Stomach (tissue), 8 donors: ENCODE measurements at regions not wholly inside any gene's neighbourhood (a gene's known extent, or its start where the extent isn't known, plus 50 kb on each side); places are given as distances from the start of the nearest gene placed in this dataset.

Source experiments
- DNase-seq, 2 donors: peaks; one replicate each; pipeline versions ENCODE4 v3.0.0 to v3.0.0-alpha.2; 2013 to 2019
- H3K27ac ChIP-seq, 5 donors: fragments of 200-600 bp in 4 of 5; sonication (generic) in 4 of 5; one replicate each; pipeline ENCODE4 v1.5.1; 2013 to 2019; ENCODE audit warnings: mild to moderate bottlenecking in 1 of 5, moderate library complexity in 1 of 5
- H3K27me3 ChIP-seq, 3 donors: fragments of 200-600 bp; sonication (generic); one replicate each; pipeline ENCODE4 v1.5.1; 2017 to 2019; ENCODE audit warnings: mixed run types in 1 of 3
- H3K36me3 ChIP-seq, 4 donors: fragments of 200-600 bp; sonication (generic); 1 replicate in 3 of 4; 2 replicates in 1 of 4; pipeline ENCODE4 v1.5.1; 2016 to 2019
- H3K4me1 ChIP-seq, 4 donors: fragments of 200-600 bp; sonication (generic); one replicate each; pipeline ENCODE4 v1.5.1; 2016 to 2019
- H3K4me3 ChIP-seq, 4 donors: fragments of 200-600 bp; sonication (generic) in 3 of 4; one replicate each; pipeline ENCODE4 v1.5.1; 2016 to 2019; ENCODE audit warnings: mild to moderate bottlenecking in 1 of 4
- H3K9me3 ChIP-seq, 4 donors: fragments of 200-600 bp; sonication (generic); one replicate each; pipeline ENCODE4 v1.5.1; 2016 to 2019
- EP300 ChIP-seq: sonication (generic); formaldehyde crosslinking; IDR thresholded peaks from one replicate; pipeline ENCODE4 v1.6.1; 2017; ENCODE audit warnings: antibody characterized with exemption
- POLR2A ChIP-seq, 4 donors: fragments of 450-650 bp; IDR thresholded peaks; one replicate each; pipeline ENCODE4 v1.6.1; 2016; ENCODE audit warnings: antibody characterized with exemption in 4 of 4, control low read depth in 2 of 4, mild to moderate bottlenecking in 1 of 4, moderate library complexity in 1 of 4
- POLR2AphosphoS5 ChIP-seq, 3 donors: sonication (generic); formaldehyde crosslinking; IDR thresholded peaks; one replicate each; pipeline ENCODE4 v1.6.1; 2016; ENCODE audit warnings: antibody characterized with exemption in 3 of 3
- WGBS, 5 donors: extraction: QIAGEN DNeasy Blood & Tissue Kit in 3 of 5; methylation state at CpG; one replicate each; pipeline versions ENCODE4 v1.1.5 to v1.1.7; 2013 to 2018; 5-methylcytosine and 5-hydroxymethylcytosine counted together
- intact Hi-C: fragments of 100-400 bp; cut with DNase I; formaldehyde crosslinking; loops from one replicate; pipeline ENCODE4 v1.15.1; 2023; ENCODE audit warnings: low total_unique reads
- TF ChIP-seq, protein P1 (sequence below), 7 experiments: fragments of 450-650 bp in 4 of 7; fragments of 200-600 bp in 3 of 7; sonication (generic) in 3 of 7; IDR thresholded peaks; one replicate each; pipeline ENCODE4 v1.5.1; 2016 to 2019; ENCODE audit warnings: antibody characterized with exemption in 7 of 7, control low read depth in 2 of 7, mild to moderate bottlenecking in 1 of 7
- donor health status: healthy with polysubstance abuse.
- donor health status: Bipolar disorder and iron deficiency.
- donor health status: healthy.

DNA sequence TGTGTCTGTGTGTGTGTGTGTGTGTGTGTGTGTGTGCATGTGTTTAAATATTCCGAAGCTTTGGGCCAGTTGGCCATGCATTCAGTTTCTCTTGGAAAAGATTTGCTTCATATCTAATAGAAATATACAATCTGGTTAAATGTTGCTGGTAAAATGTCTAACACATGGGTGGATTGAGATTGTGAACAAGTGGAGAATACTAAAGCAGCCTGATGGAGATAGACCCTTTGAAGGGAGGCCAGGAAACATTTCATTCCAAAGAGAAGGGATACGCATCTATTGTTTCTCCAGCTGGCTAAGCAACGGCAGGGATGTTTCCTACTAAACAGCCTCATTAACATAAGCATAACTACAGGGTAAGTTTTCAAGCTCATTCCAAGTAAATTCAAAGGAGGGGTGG, 257.5 kb upstream of the PTBP2 start:
- no peaks in the 10 kb centered on the region for H3K27me3 ChIP-seq
- H3K4me3 ChIP-seq = no peak overlapping the region
- no peaks in the 10 kb centered on the region for H3K9me3 ChIP-seq
- WGBS, 5 donors = 62 to 76% (median 72%) methylated on average over 3 of the region's 3 CpGs
- TF ChIP-seq POLR2A (IDR thresholded peaks at IDR 0.05) (no peak), POLR2AphosphoS5 (IDR thresholded peaks at IDR 0.05) (no peak), EP300 (no peak)
- TF ChIP-seq, protein P1, sequence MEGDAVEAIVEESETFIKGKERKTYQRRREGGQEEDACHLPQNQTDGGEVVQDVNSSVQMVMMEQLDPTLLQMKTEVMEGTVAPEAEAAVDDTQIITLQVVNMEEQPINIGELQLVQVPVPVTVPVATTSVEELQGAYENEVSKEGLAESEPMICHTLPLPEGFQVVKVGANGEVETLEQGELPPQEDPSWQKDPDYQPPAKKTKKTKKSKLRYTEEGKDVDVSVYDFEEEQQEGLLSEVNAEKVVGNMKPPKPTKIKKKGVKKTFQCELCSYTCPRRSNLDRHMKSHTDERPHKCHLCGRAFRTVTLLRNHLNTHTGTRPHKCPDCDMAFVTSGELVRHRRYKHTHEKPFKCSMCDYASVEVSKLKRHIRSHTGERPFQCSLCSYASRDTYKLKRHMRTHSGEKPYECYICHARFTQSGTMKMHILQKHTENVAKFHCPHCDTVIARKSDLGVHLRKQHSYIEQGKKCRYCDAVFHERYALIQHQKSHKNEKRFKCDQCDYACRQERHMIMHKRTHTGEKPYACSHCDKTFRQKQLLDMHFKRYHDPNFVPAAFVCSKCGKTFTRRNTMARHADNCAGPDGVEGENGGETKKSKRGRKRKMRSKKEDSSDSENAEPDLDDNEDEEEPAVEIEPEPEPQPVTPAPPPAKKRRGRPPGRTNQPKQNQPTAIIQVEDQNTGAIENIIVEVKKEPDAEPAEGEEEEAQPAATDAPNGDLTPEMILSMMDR (IDR thresholded peaks at IDR 0.05) = no peak
- H3K4me1 ChIP-seq = no peaks in the 10 kb centered on the region
- DNase-seq = peak in 1 of 2 donors; percentile 71
- no peaks in the 10 kb centered on the region for H3K36me3 ChIP-seq
- intact Hi-C loops = no loop called here
- H3K27ac ChIP-seq = no peak overlapping the region

DNA sequence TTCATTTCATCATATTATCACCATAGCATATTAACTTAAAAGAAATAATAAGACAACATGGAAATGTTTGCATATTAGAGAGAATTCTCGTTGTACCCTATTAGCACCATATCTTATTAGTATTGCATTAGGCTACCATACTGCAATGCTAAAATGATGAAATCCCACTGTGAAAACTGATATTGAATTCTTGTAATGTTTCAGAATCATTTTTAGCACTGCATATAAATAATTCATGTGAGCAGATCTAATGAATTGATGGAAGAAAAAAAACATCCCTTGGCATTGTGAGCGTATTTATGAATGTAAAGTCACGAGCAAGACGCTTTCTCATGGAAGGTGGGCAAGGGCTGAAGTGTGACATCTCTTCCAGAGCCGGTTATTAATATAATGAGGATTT, 257.1 kb upstream of the PTBP2 start:
- no peak for DNase-seq
- Histone ChIP-seq H3K9me3 (peaks cover 0 to 2% (median 0%) of the 10 kb centered on the region in 4 donors), H3K36me3 (no peaks in the 10 kb centered on the region), H3K4me1 (no peaks in the 10 kb centered on the region), H3K27ac (no peak overlapping the region), H3K27me3 (no peaks in the 10 kb centered on the region), H3K4me3 (no peak overlapping the region)
- WGBS, 5 donors = 85 to 92% (median 88%) methylated on average over 5 of the region's 5 CpGs
- TF ChIP-seq EP300 (no peak), POLR2A (IDR thresholded peaks at IDR 0.05) (no peak), POLR2AphosphoS5 (IDR thresholded peaks at IDR 0.05) (no peak)
- TF ChIP-seq, protein P1 (IDR thresholded peaks at IDR 0.05) = no peak
- intact Hi-C loops = no loop called here

DNA sequence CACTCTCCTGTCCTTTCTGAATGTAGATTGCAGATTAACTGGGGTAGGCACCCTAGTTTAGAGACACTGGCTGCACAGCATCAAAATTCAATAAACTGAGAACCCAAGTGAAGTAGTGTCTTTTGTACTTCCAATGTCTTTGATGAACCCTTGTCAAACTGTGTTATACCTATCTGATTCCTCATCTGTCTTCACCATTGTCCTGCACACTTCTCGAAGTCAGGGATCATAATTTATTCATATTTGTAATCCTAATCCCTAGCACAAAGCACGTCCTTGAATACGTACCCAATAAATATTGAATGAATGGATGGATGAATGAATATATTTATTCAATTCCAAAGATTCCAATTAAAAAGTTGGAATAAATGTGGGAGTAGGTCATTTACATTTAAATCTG, 256.6 kb upstream of the PTBP2 start:
- Histone ChIP-seq H3K36me3 (no peaks in the 10 kb centered on the region), H3K27ac (no peak overlapping the region), H3K4me3 (no peak overlapping the region), H3K9me3 (peaks cover 0 to 4% (median 0%) of the 10 kb centered on the region in 4 donors), H3K4me1 (no peaks in the 10 kb centered on the region), H3K27me3 (no peaks in the 10 kb centered on the region)
- 76 to 85% (median 84%) methylated on average over 3 of the region's 3 CpGs for WGBS, 5 donors
- no peak for DNase-seq
- TF ChIP-seq EP300 (no peak), POLR2AphosphoS5 (IDR thresholded peaks at IDR 0.05) (no peak), POLR2A (IDR thresholded peaks at IDR 0.05) (no peak)
- TF ChIP-seq, protein P1 (IDR thresholded peaks at IDR 0.05) = no peak
- intact Hi-C loops = no loop called here

DNA sequence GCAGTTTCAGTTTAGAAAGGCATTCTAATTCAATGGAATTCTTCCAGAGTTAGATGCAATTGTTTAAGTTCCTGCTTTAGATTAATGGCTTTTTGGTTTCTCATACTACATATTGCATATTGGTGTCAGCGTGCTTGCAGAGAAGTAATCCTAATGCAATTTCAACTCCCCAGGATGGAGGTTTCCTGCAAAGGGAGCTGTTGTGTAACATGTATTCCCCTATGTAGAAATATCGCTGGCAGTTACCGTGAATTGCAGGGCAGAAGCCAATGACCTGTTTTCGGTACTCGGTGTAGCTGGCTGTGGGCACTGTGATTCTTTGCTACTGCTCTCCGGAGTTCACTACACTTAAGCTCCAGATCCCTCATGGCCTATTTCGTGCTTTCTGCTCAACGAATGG, 256.1 kb upstream of the PTBP2 start:
- H3K4me3 ChIP-seq = no peak overlapping the region
- no peak overlapping the region for H3K27ac ChIP-seq
- no peaks in the 10 kb centered on the region for H3K4me1 ChIP-seq
- no peak for DNase-seq
- H3K9me3 ChIP-seq = peaks cover 0 to 4% (median 0%) of the 10 kb centered on the region in 4 donors
- no peaks in the 10 kb centered on the region for H3K27me3 ChIP-seq
- WGBS, 5 donors = 59 to 78% (median 73%) methylated on average over 8 of the region's 8 CpGs
- intact Hi-C loops = no loop called here
- no peaks in the 10 kb centered on the region for H3K36me3 ChIP-seq
- TF ChIP-seq POLR2A (IDR thresholded peaks at IDR 0.05) (no peak), POLR2AphosphoS5 (IDR thresholded peaks at IDR 0.05) (no peak), EP300 (no peak)
- TF ChIP-seq, protein P1 (IDR thresholded peaks at IDR 0.05) = no peak
